OCI-LY3 (cell line): ENCODE measurements at regions not wholly inside any gene's neighbourhood (a gene's known extent, or its start where the extent isn't known, plus 50 kb on each side); places are given as distances from the start of the nearest gene placed in this dataset.

Experiments
- EZH2phosphoT487 ChIP-seq: fragments of 200-600 bp; shearing (Covaris generic); IDR thresholded peaks from 2 replicates; pipeline ENCODE4 v1.6.1; 2018; ENCODE audit warnings: antibody characterized with exemption, mixed run types, low read depth
- TF ChIP-seq, protein P1 (sequence below): fragments of 200-600, 300-600 bp; sonication (generic); IDR thresholded peaks from 2 replicates; pipeline ENCODE4 v1.5.1; 2014; ENCODE audit warnings: antibody characterized with exemption, low read length, low read depth

DNA sequence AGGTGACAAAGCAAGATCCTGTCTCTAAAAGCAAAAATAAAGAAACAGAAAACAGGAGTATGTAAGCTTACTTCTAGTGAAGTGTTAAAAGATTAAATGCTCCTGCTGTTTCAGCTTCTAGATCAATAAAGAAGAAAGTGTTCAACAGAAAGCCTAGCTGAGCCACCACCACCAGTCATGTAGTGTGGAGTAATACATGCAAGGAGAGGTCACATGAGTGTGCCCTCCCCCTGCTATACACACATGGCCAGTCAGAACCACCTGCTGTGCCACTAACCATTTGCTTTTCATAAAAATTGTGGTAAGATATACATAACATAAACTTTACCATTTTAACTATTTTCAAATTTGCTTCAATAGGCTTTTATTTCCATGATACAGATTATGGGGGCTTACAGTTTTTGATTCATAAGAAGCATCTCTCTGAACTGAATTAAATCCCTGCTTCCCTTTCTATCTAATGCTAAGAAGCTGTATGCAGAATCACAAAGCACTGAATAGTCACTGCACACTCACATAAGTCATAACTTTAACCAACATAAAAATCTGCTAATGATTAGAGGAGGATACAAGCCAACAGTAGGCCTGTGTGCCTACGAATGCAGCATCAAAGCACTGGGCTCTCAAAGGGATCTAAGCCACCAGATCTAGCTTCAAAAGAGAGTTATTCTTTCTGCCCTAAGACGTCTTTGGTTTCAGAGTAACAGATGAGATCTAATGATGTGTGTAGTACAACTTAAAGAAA, 515.5 kb downstream of the C12orf50 start:
- TF ChIP-seq, protein P1, sequence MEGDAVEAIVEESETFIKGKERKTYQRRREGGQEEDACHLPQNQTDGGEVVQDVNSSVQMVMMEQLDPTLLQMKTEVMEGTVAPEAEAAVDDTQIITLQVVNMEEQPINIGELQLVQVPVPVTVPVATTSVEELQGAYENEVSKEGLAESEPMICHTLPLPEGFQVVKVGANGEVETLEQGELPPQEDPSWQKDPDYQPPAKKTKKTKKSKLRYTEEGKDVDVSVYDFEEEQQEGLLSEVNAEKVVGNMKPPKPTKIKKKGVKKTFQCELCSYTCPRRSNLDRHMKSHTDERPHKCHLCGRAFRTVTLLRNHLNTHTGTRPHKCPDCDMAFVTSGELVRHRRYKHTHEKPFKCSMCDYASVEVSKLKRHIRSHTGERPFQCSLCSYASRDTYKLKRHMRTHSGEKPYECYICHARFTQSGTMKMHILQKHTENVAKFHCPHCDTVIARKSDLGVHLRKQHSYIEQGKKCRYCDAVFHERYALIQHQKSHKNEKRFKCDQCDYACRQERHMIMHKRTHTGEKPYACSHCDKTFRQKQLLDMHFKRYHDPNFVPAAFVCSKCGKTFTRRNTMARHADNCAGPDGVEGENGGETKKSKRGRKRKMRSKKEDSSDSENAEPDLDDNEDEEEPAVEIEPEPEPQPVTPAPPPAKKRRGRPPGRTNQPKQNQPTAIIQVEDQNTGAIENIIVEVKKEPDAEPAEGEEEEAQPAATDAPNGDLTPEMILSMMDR: no peak
- TF ChIP-seq EZH2phosphoT487: no peak
